GM12878 (cell line): ENCODE measurements at regions not wholly inside any gene's neighbourhood (a gene's known extent, or its start where the extent isn't known, plus 50 kb on each side); places are given as distances from the start of the nearest gene placed in this dataset.

Experiments
- ATAC-seq: fragments of 200-7000 bp; cut with Tn5 transposase; 3 replicates; pipeline ENCODE4 v1.9.1; 2020; ENCODE audit warnings: mild to moderate bottlenecking, moderate library complexity
- BruUV-seq: library from RNA; stranded (reverse); fragments of 400-500 nt; replicated peaks from 2 replicates; lab custom pipeline; 2021; lab: Mats Ljungman, UMichigan
- CTCF ChIA-PET: fragments of 300-600 bp; sonication (Branson Sonifier 250); formaldehyde crosslinking; extraction: SDS; loops from one replicate; lab custom pipeline; 2021; ENCODE audit warnings: inconsistent platforms; lab: Yijun Ruan, JAX
- POLR2A ChIA-PET: fragments of 350-600 bp; formaldehyde crosslinking; extraction: SDS; loops from one replicate; lab custom pipeline; 2021; ENCODE audit warnings: inconsistent platforms; lab: Charles Lee
- RAD21 ChIA-PET: fragments of 300-600 bp; sonication (Branson Sonifier 250); formaldehyde crosslinking; loops from one replicate; lab custom pipeline; 2023; ENCODE audit warnings: antibody characterized with exemption; ENCODE audit not compliant: unreplicated experiment; lab: Charles Lee
- SMC1A ChIA-PET: fragments of 300-600 bp; sonication (Branson Sonifier 250); formaldehyde crosslinking; loops from one replicate; lab custom pipeline; 2023; ENCODE audit not compliant: unreplicated experiment, uncharacterized antibody; lab: Charles Lee
- DNase-seq: peaks from one replicate; pipeline ENCODE4 v3.0.0-alpha.2; 2011; ENCODE audit warnings: low read depth, low spot score
- FAIRE-seq: peaks from 3 replicates; lab custom pipeline; 2011; peaks lifted over from hg19 to GRCh38; lab: Jason Lieb, UNC
- H2AFZ ChIP-seq: 2 replicates; pipeline ENCODE4 v1.6.0; 2011; ENCODE audit warnings: low read depth, low read length, control low read depth; ENCODE audit not compliant: control insufficient read depth
- H3K27ac ChIP-seq: 2 replicates; pipeline ENCODE4 v1.5.1; 2011; ENCODE audit warnings: control low read depth; ENCODE audit not compliant: control insufficient read depth, insufficient read depth
- H3K27me3 ChIP-seq, 2 experiments: replicated peaks in 1 of 2; 2 replicates each; pipeline versions ENCODE4 v1.6.0 to v1.6.1; 2011; ENCODE audit warnings: low read length in 1 of 2; ENCODE audit not compliant: control insufficient read depth in 2 of 2, insufficient read depth in 2 of 2
- H3K36me3 ChIP-seq, 2 experiments: 2 replicates each; pipeline ENCODE4 v1.5.1; 2011; ENCODE audit warnings: low read length in 1 of 2; ENCODE audit not compliant: control insufficient read depth in 2 of 2, insufficient read depth in 2 of 2
- H3K4me1 ChIP-seq: 2 replicates; pipeline ENCODE4 v1.6.1; 2011; ENCODE audit warnings: mild to moderate bottlenecking, low read length, moderate library complexity, mixed read lengths; ENCODE audit not compliant: control insufficient read depth, insufficient read depth
- H3K4me2 ChIP-seq: 2 replicates; pipeline ENCODE4 v1.6.0; 2011; ENCODE audit warnings: control low read depth; ENCODE audit not compliant: control insufficient read depth, insufficient read depth
- H3K4me3 ChIP-seq: fragments of 200-600 bp; sonication (generic); 2 replicates; pipeline ENCODE4 v1.5.1; 2016
- H3K79me2 ChIP-seq: 2 replicates; pipeline ENCODE4 v1.6.0; 2011; ENCODE audit warnings: low read length; ENCODE audit not compliant: control insufficient read depth, insufficient read depth
- H3K9ac ChIP-seq: 2 replicates; pipeline ENCODE4 v1.8.0; 2011; ENCODE audit warnings: low read length, control low read depth, mixed read lengths; ENCODE audit not compliant: control insufficient read depth, insufficient read depth
- H3K9me3 ChIP-seq: replicated peaks from 3 replicates; pipeline ENCODE4 v1.5.1; 2011; ENCODE audit warnings: mild to moderate bottlenecking, low read length; ENCODE audit not compliant: control insufficient read depth, insufficient read depth
- H4K20me1 ChIP-seq: 2 replicates; pipeline ENCODE4 v1.6.0; 2011; ENCODE audit not compliant: control insufficient read depth, insufficient read depth
- BCL11A ChIP-seq: IDR thresholded peaks from 2 replicates; pipeline ENCODE4 v1.6.1; 2011; ENCODE audit warnings: low read depth, low read length
- HCFC1 ChIP-seq: fragments of 150-350 bp; IDR thresholded peaks from 2 replicates; pipeline ENCODE4 v1.6.1; 2014; ENCODE audit warnings: low read length
- NFYA ChIP-seq: IDR thresholded peaks from 2 replicates; pipeline ENCODE4 v1.6.1; 2011; ENCODE audit warnings: low read depth, mild to moderate bottlenecking, low read length, improper control_type of control experiment, borderline replicate concordance
- PAX8 ChIP-seq: fragments of 450-650 bp; IDR thresholded peaks from 2 replicates; pipeline ENCODE4 v1.6.1; 2017; ENCODE audit warnings: mild to moderate bottlenecking, moderate library complexity
- PML ChIP-seq: IDR thresholded peaks from 2 replicates; pipeline ENCODE4 v1.6.1; 2012; ENCODE audit warnings: low read length, inconsistent platforms
- RB1 ChIP-seq: fragments of 450-650 bp; formaldehyde crosslinking; IDR thresholded peaks from 2 replicates; pipeline ENCODE4 v1.6.1; 2017; ENCODE audit warnings: mild to moderate bottlenecking, borderline replicate concordance
- SREBF2 ChIP-seq: IDR thresholded peaks from 2 replicates; pipeline ENCODE4 v1.6.1; 2012; ENCODE audit warnings: mild to moderate bottlenecking, low read length
- STAT3 ChIP-seq: IDR thresholded peaks from 2 replicates; pipeline ENCODE4 v1.6.1; 2011; ENCODE audit warnings: low read depth, low read length, improper control_type of control experiment
- SUPT20H ChIP-seq: IDR thresholded peaks from 2 replicates; pipeline ENCODE4 v1.6.1; 2011; ENCODE audit warnings: low read depth, mild to moderate bottlenecking, low read length, moderate library complexity, borderline replicate concordance; ENCODE audit not compliant: control insufficient read depth
- TCF12 ChIP-seq: IDR thresholded peaks from 2 replicates; pipeline ENCODE4 v1.6.1; 2011; ENCODE audit warnings: low read depth, mild to moderate bottlenecking, low read length
- ZNF207 ChIP-seq: fragments of 450-650 bp; IDR thresholded peaks from 2 replicates; pipeline ENCODE4 v1.6.1; 2014; ENCODE audit warnings: antibody characterized with exemption, mild to moderate bottlenecking, borderline replicate concordance
- WGBS: methylation state at CpG from one replicate; pipeline ENCODE4 v1.1.6; 2016; ENCODE audit warnings: low lambda C conversion rate; ENCODE audit not compliant: insufficient replicate concordance, insufficient coverage; ENCODE audit errors: missing lambda C conversion rate; 5-methylcytosine and 5-hydroxymethylcytosine counted together
- in situ Hi-C: fragments of 300-500 bp; cut with MboI; formaldehyde crosslinking; loops from 9 replicates; pipeline ENCODE4 v1.14.3; 2018; ENCODE audit warnings: mixed read lengths
- intact Hi-C: fragments of 100-400 bp; cut with micrococcal nuclease; formaldehyde crosslinking; loops from one replicate; pipeline ENCODE4 v1.14.2; 2022; ENCODE audit not compliant: unreplicated experiment
- TF ChIP-seq, protein P1 (sequence below): fragments of 450-650 bp; formaldehyde crosslinking; IDR thresholded peaks from 2 replicates; pipeline ENCODE4 v1.4.0; 2020; ENCODE audit warnings: mild to moderate bottlenecking, moderate library complexity
- TF ChIP-seq, protein P2 (sequence below): fragments of 450-650 bp; IDR thresholded peaks from 2 replicates; pipeline ENCODE4 v1.6.1; 2016; ENCODE audit warnings: mild to moderate bottlenecking

DNA sequence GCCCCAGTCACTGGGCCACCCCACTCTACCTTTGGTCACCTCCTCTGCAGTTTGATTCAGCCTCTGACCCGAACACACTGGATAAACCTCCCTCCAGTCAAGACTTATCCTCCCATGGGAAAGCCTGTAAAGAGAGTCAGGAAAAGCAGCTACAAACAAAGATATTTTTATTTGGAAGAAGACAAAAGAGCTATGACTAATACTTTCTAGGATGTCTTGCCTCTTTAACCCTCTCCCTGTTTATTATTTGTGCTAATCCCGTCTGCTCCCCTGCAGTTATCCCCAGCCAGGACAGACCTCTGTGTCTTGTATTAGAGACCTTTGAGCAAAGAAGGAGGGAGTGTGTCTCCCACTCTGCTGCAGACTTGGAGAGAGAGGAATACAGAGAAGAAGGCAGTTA is 178.3 kb downstream of the EFNB2 start:
- WGBS = 27% methylated on average over 2 of the region's 2 CpGs
- no peak overlapping the region for H2AFZ ChIP-seq
- H3K9ac ChIP-seq = no peak overlapping the region
- DNase-seq (no peak), FAIRE-seq (no peak), ATAC-seq (no peak; the same call in 2 of the 3 replicates)
- BruUV-seq = no TSS peak
- SMC1A ChIA-PET = interaction anchor here (1.0 kb wide), 1 partner anchor 13 kb away, joined by 3 read pairs; no protein-coding TSS in a partner anchor
- CTCF ChIA-PET = no interaction called here
- no peak overlapping the region for H3K4me3 ChIP-seq
- H3K27me3 ChIP-seq = no peaks in the 10 kb centered on the region
- no peaks in the 10 kb centered on the region for H3K4me1 ChIP-seq
- H3K36me3 ChIP-seq = no peaks in the 10 kb centered on the region
- H3K9me3 ChIP-seq = no peaks in the 10 kb centered on the region
- no peaks in the 10 kb centered on the region for H4K20me1 ChIP-seq
- in situ Hi-C loops = no loop called here
- intact Hi-C loops = no loop called here
- no peaks in the 10 kb centered on the region for H3K79me2 ChIP-seq
- TF ChIP-seq PAX8 (no peak), PML (no peak), SUPT20H (no peak), HCFC1 (no peak)
- POLR2A ChIA-PET = no interaction called here
- RAD21 ChIA-PET = no interaction called here
- H3K27ac ChIP-seq = no peak overlapping the region
- H3K4me2 ChIP-seq = no peak overlapping the region

DNA sequence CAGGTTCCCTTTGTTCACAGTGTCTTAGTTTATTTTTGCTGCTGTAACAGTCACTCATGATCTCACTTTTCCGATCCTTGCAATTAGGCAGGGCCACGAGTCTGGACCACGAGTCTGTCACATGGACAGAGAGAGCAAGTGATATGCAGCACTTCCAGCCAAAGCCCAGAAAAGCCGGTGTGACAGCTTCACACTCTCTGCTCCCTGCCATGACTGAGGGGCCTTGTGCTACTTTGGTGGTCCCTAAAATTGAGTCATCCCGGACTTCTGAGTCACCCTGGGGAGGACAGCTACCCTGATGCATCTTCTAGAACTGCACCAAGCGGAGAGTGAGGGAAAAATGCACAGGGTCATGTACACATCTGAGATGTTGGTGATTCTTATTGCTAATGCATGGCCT is 179.6 kb downstream of the EFNB2 start:
- ATAC-seq (peak; percentile 40; the same call in 1 of the 3 replicates), FAIRE-seq (no peak), DNase-seq (no peak)
- H3K4me3 ChIP-seq = no peak overlapping the region
- no peaks in the 10 kb centered on the region for H4K20me1 ChIP-seq
- no peaks in the 10 kb centered on the region for H3K79me2 ChIP-seq
- no peaks in the 10 kb centered on the region for H3K27me3 ChIP-seq
- intact Hi-C loops (no loop called here), in situ Hi-C loops (no loop called here)
- no peak overlapping the region for H3K9ac ChIP-seq
- H3K4me1 ChIP-seq = no peaks in the 10 kb centered on the region
- BruUV-seq = no TSS peak
- SMC1A ChIA-PET = no interaction called here
- H3K36me3 ChIP-seq = no peaks in the 10 kb centered on the region
- 32% methylated on average over 6 of the region's 6 CpGs for WGBS
- RAD21 ChIA-PET = no interaction called here
- no peak overlapping the region for H2AFZ ChIP-seq
- no peaks in the 10 kb centered on the region for H3K9me3 ChIP-seq
- H3K4me2 ChIP-seq = no peak overlapping the region
- no peak overlapping the region for H3K27ac ChIP-seq
- POLR2A ChIA-PET = interaction anchor here (0.6 kb wide), 1 partner anchor 421 kb away, joined by 3 read pairs; no protein-coding TSS in a partner anchor
- CTCF ChIA-PET = no interaction called here
- TF ChIP-seq ZNF207 (no peak), SREBF2 (no peak), TCF12 (no peak), RB1 (no peak), STAT3 (no peak), NFYA (no peak), BCL11A (no peak)
- TF ChIP-seq, protein P1, sequence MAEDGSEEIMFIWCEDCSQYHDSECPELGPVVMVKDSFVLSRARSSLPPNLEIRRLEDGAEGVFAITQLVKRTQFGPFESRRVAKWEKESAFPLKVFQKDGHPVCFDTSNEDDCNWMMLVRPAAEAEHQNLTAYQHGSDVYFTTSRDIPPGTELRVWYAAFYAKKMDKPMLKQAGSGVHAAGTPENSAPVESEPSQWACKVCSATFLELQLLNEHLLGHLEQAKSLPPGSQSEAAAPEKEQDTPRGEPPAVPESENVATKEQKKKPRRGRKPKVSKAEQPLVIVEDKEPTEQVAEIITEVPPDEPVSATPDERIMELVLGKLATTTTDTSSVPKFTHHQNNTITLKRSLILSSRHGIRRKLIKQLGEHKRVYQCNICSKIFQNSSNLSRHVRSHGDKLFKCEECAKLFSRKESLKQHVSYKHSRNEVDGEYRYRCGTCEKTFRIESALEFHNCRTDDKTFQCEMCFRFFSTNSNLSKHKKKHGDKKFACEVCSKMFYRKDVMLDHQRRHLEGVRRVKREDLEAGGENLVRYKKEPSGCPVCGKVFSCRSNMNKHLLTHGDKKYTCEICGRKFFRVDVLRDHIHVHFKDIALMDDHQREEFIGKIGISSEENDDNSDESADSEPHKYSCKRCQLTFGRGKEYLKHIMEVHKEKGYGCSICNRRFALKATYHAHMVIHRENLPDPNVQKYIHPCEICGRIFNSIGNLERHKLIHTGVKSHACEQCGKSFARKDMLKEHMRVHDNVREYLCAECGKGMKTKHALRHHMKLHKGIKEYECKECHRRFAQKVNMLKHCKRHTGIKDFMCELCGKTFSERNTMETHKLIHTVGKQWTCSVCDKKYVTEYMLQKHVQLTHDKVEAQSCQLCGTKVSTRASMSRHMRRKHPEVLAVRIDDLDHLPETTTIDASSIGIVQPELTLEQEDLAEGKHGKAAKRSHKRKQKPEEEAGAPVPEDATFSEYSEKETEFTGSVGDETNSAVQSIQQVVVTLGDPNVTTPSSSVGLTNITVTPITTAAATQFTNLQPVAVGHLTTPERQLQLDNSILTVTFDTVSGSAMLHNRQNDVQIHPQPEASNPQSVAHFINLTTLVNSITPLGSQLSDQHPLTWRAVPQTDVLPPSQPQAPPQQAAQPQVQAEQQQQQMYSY (CRISPR knock-in tag) = no peak
- TF ChIP-seq, protein P2, sequence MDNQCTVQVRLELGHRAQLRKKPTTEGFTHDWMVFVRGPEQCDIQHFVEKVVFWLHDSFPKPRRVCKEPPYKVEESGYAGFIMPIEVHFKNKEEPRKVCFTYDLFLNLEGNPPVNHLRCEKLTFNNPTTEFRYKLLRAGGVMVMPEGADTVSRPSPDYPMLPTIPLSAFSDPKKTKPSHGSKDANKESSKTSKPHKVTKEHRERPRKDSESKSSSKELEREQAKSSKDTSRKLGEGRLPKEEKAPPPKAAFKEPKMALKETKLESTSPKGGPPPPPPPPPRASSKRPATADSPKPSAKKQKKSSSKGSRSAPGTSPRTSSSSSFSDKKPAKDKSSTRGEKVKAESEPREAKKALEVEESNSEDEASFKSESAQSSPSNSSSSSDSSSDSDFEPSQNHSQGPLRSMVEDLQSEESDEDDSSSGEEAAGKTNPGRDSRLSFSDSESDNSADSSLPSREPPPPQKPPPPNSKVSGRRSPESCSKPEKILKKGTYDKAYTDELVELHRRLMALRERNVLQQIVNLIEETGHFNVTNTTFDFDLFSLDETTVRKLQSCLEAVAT = no peak
